Gastroesophageal sphincter (tissue), 4 donors: ENCODE measurements at regions not wholly inside any gene's neighbourhood (a gene's known extent, or its start where the extent isn't known, plus 50 kb on each side); places are given as distances from the start of the nearest gene placed in this dataset.

Experiments used
- ATAC-seq: fragments of 150-250 bp; one replicate; pipeline ENCODE4 v1.9.1; 2016; ENCODE audit warnings: mild to moderate bottlenecking, moderate library complexity
- H3K27ac ChIP-seq, 4 donors: fragments of 200-600 bp; sonication (generic) in 3 of 4; 1 replicate in 3 of 4; 2 replicates in 1 of 4; pipeline ENCODE4 v1.5.1; 2016 to 2019
- H3K27me3 ChIP-seq: fragments of 200-600 bp; sonication (generic); one replicate; pipeline ENCODE4 v1.5.1; 2019
- H3K36me3 ChIP-seq, 2 donors: fragments of 200-600 bp; sonication (generic); one replicate each; pipeline ENCODE4 v1.5.1; 2019; ENCODE audit warnings: control low read depth in 1 of 2
- H3K4me1 ChIP-seq, 3 donors: fragments of 200-600 bp; sonication (generic); 1 replicate in 2 of 3; 2 replicates in 1 of 3; pipeline ENCODE4 v1.5.1; 2016 to 2019; ENCODE audit warnings: control low read depth in 2 of 3
- H3K4me3 ChIP-seq, 2 donors: fragments of 200-600 bp; sonication (generic); one replicate each; pipeline ENCODE4 v1.5.1; 2019; ENCODE audit warnings: mild to moderate bottlenecking in 1 of 2, moderate library complexity in 1 of 2
- H3K9me3 ChIP-seq, 3 donors: fragments of 200-600 bp; sonication (generic); one replicate each; pipeline ENCODE4 v1.5.1; 2017 to 2019; ENCODE audit warnings: control low read depth in 2 of 3
- CTCF ChIP-seq, 4 experiments: fragments of 200-600 bp in 2 of 4; fragments of 450-650 bp in 2 of 4; sonication (generic) in 1 of 4; IDR thresholded peaks; one replicate each; pipeline ENCODE4 v1.5.1; 2017 to 2019; ENCODE audit warnings: antibody characterized with exemption in 4 of 4, mild to moderate bottlenecking in 2 of 4, moderate library complexity in 2 of 4
- EP300 ChIP-seq: sonication (generic); formaldehyde crosslinking; IDR thresholded peaks from one replicate; pipeline ENCODE4 v1.6.1; 2017; ENCODE audit warnings: antibody characterized with exemption, mild to moderate bottlenecking
- POLR2A ChIP-seq, 2 donors: fragments of 450-650 bp; IDR thresholded peaks; one replicate each; pipeline ENCODE4 v1.6.1; 2017; ENCODE audit warnings: antibody characterized with exemption in 2 of 2, mild to moderate bottlenecking in 2 of 2, moderate library complexity in 1 of 2
- POLR2AphosphoS5 ChIP-seq: sonication (generic); formaldehyde crosslinking; IDR thresholded peaks from one replicate; pipeline ENCODE4 v1.6.1; 2017; ENCODE audit warnings: antibody characterized with exemption
- WGBS, 2 donors: methylation state at CpG; one replicate each; pipeline ENCODE4 v1.1.5; 2018; ENCODE audit warnings: low coverage in 1 of 2; 5-methylcytosine and 5-hydroxymethylcytosine counted together

GRCh38 chr18:78159397-78159796, 820.2 kb upstream of the SALL3 start:
- Histone ChIP-seq H3K27ac (no peak overlapping the region), H3K4me3 (no peak overlapping the region), H3K36me3 (no peaks in the 10 kb centered on the region), H3K9me3 (no peaks in the 10 kb centered on the region), H3K4me1 (no peaks in the 10 kb centered on the region), H3K27me3 (no peaks in the 10 kb centered on the region)
- no peak for ATAC-seq
- 87% methylated on average over 4 of the region's 8 CpGs; no CpG with 5 or more reads in 1 of the 2 donors for WGBS, 2 donors
- TF ChIP-seq POLR2AphosphoS5, result no peak
- TF ChIP-seq CTCF (IDR thresholded peaks at IDR 0.05), result no peak
- TF ChIP-seq POLR2A (IDR thresholded peaks at IDR 0.05), result no peak
- TF ChIP-seq EP300, result no peak

- ATAC-seq, result no peak
- Histone ChIP-seq H3K4me3 (no peak overlapping the region), H3K9me3 (no peaks in the 10 kb centered on the region), H3K4me1 (no peaks in the 10 kb centered on the region), H3K36me3 (no peaks in the 10 kb centered on the region), H3K27me3 (no peaks in the 10 kb centered on the region), H3K27ac (no peak overlapping the region)
- 53 to 54% methylated on average over 10 of the region's 11 CpGs for WGBS, 2 donors
- TF ChIP-seq POLR2A (IDR thresholded peaks at IDR 0.05) (no peak), CTCF (IDR thresholded peaks at IDR 0.05) (no peak), EP300 (no peak)
These were observed 818.5 kb upstream of the SALL3 start for GRCh38 chr18:78160961-78161656.

- Histone ChIP-seq H3K4me1 (no peaks in the 10 kb centered on the region), H3K27me3 (no peaks in the 10 kb centered on the region), H3K27ac (no peak overlapping the region), H3K9me3 (no peaks in the 10 kb centered on the region), H3K36me3 (no peaks in the 10 kb centered on the region), H3K4me3 (no peak overlapping the region)
- no peak for ATAC-seq
- TF ChIP-seq CTCF (IDR thresholded peaks at IDR 0.05) (no peak), EP300 (no peak), POLR2A (IDR thresholded peaks at IDR 0.05) (no peak), POLR2AphosphoS5 (no peak)
- WGBS, 2 donors, result 57 to 75% methylated on average over 2 to 3 of the region's 7 CpGs
These were observed 814.1 kb upstream of the SALL3 start for GRCh38 chr18:78165525-78165924.

- H3K27ac ChIP-seq, result no peak overlapping the region
- no peaks in the 10 kb centered on the region for H3K27me3 ChIP-seq
- WGBS, 2 donors, result 38 to 50% methylated on average over 1 of the region's 1 CpG
- H3K4me3 ChIP-seq, result no peak overlapping the region
- H3K4me1 ChIP-seq, result no peaks in the 10 kb centered on the region
- TF ChIP-seq EP300 (no peak), POLR2A (IDR thresholded peaks at IDR 0.05) (no peak), CTCF (IDR thresholded peaks at IDR 0.05) (no peak), POLR2AphosphoS5 (no peak)
- H3K36me3 ChIP-seq, result no peaks in the 10 kb centered on the region
- ATAC-seq, result no peak
- no peaks in the 10 kb centered on the region for H3K9me3 ChIP-seq
These were observed 811.1 kb upstream of the SALL3 start for GRCh38 chr18:78168526-78168925.

GRCh38 chr18:78169174-78169864, 810.3 kb upstream of the SALL3 start:
- Histone ChIP-seq H3K27me3 (no peaks in the 10 kb centered on the region), H3K4me1 (no peaks in the 10 kb centered on the region), H3K36me3 (no peaks in the 10 kb centered on the region), H3K27ac (no peak overlapping the region), H3K9me3 (no peaks in the 10 kb centered on the region), H3K4me3 (no peak overlapping the region)
- WGBS, 2 donors, result 67 to 70% methylated on average over 12 to 13 of the region's 13 CpGs
- ATAC-seq, result no peak
- TF ChIP-seq POLR2AphosphoS5 (no peak), POLR2A (IDR thresholded peaks at IDR 0.05) (no peak), EP300 (no peak), CTCF (IDR thresholded peaks at IDR 0.05) (no peak)
